HL-60 (cell line): ENCODE measurements at regions not wholly inside any gene's neighbourhood (a gene's known extent, or its start where the extent isn't known, plus 50 kb on each side); places are given as distances from the start of the nearest gene placed in this dataset.

ENCODE experiments used
- CTCF ChIP-seq: IDR thresholded peaks from one replicate; pipeline ENCODE4 v1.5.1; 2011; ENCODE audit warnings: low read length, control low read depth, inconsistent platforms; ENCODE audit not compliant: insufficient read depth
- GABPA ChIP-seq: IDR thresholded peaks from 2 replicates; pipeline ENCODE4 v1.6.1; 2012; ENCODE audit warnings: low read depth
- POLR2AphosphoS5 ChIP-seq: IDR thresholded peaks from 2 replicates; pipeline ENCODE4 v1.6.1; 2012; ENCODE audit warnings: low read depth
- SPI1 ChIP-seq: IDR thresholded peaks from 2 replicates; pipeline ENCODE4 v1.6.1; 2012; ENCODE audit warnings: low read depth, mild to moderate bottlenecking, borderline replicate concordance

GRCh38 chrX:13131396-13132137 is 87.1 kb upstream of the FAM9C start:
- TF ChIP-seq SPI1 (no peak), POLR2AphosphoS5 (peak; percentile 70), CTCF (no peak), GABPA (no peak)
